Stimulated activated CD4-positive, alpha-beta T cell treated with anti-CD3 and anti-CD28 coated beads, Interleukin-1b, Interleukin-23, amount 100 ng/mL, for 24 hours (primary cell): ENCODE measurements at regions not wholly inside any gene's neighbourhood (a gene's known extent, or its start where the extent isn't known, plus 50 kb on each side); places are given as distances from the start of the nearest gene placed in this dataset.

Experiments
- DNase-seq, 4 experiments: peaks; one replicate each; pipeline ENCODE4 v3.0.0-alpha.2; 2020; ENCODE audit warnings: low read depth in 4 of 4, low spot score in 1 of 4

DNA sequence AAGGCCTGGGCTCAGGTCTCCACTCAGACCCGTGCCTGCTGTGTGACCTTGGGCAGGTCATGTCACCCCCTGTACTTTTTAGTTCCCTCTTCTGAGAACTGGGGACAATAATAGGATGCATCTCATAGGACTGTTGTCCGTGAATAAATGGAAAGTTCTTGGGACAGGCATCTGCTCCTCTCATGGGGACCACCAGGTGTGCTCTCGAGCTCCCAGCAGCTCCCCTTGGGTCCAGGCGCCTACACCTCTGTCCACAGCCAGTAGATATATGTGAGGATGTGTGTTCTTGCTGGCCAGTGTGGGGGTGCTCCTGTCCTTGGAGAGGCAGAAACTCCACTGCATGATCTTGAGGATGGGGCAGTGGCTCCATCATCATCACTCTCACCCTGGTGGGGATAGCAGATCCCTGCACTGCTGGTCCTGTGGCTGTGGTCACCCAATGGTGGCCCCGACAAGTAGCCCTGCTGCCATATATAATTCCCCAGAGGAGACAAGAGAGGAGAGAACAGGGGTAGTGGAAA, 257.6 kb upstream of the TLE3 start:
- DNase-seq: no peak

DNA sequence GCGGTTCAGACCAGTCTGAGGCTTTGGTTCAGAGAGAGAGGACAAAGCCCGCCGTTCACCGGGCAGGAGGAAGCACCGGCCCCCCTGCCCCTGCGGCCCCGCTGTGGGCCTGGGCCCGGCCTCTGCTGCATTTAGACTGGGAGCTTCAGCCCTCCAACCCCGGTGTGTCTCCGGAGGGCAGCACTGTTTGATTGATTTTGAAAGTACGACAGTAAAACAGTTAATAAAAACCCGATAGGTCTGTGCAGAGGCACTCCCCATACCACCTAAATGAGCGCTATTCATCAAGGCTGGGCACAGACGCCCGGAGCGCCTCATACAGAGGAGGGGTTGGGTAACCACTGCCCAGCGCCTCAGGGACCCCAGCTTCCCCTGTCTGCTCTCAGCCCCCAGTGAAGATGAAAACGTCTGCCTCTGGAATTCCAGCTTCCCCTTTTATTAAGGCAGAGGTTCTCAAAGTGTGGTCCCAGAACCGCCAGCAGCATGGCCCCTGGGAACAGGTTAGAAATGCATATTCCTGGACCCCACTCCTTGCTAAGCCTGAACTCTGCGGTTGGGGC, 256.7 kb upstream of the TLE3 start:
- no peak for DNase-seq

DNA sequence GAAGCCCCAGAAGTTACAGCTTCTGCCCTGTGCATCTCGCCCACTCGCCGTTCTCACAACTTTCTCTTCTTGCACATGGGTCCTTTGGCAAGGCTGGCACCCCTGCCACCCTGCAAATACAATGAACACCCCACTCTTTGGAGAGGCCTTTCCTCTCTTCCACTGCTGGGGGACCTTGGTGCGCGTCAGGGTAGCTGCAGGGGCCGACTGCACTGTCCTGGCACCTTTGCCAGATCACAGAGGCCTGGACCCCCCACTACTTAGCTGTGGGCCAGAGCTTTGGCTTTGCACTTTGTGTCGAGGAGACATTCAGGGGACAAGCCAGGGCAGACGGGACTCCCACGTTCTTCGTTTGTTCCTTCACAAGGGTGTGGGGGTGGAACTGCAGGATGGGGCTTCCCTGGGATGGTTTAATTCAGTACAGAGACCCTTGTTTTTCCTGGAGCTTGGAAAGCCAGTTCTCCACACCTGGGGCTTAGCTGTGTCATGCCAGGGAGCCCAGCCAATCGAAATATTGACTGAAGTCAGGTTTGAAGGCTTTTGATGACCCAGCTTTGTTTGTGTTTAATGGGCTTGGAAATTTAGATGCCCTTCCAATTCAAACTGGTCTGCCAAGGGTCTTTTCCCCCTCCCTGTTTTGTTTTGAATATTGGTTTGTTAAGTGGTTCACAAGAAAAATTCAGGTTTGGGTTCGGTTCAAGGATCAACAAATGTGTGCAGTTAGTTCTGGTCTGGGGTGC, 256.1 kb upstream of the TLE3 start:
- DNase-seq: no peak

DNA sequence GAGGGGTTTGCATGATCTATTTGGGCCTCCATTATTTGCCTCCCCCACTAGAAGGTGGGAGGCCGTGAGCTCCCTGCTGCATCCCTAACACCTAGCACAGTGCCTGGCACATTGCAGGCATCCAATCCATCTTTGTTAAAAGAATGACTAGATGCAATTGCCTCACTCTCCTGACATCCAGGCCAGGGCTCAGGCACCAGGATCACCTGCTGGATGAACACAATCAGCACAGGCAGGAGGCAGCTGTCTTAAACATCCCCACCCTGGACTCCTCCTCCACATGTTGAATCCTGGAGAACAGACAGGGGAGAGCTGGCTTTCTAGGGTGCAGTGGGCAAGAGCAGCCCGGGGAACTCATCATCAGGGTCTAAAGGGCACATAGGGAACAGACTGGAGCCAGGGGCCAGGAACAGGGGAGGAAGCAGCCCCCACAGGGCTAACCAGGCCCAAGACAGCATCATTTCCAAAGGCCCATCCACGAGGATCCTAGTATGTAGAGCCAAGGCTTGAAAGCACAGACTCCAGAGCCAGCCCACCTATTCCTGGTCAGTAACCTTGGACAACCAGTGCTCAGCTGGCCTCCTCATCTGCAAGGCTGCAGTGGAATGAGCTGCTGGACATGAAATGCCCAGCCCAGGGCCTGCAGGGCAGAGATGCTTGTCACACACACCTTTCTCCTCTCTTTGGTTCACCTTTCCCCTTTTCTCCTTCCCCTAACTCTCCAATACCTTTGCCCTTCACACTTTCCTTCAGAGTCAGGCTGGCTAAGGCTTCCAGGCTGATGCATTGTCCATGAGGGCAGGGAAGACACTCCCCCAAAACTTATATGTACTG, 254.4 kb upstream of the TLE3 start:
- no peak for DNase-seq

DNA sequence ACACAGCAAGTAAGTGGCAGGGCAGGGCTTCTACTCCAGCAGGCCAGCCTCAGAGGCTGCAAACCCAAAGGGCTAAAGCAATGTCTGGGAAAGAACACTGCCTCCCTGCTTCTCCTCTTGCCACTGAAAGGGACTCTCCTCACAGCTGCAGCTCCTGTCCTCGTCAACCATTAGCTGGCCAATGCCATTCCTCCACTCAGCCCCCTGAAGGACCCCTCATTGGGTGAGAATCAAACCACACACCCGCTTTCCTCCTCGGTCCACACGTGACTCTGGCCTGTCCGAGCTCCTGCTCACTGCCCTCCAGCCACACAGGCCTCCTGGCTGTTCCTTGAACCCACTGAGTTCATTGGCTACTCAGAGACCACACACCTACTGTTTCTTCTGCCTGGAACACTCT, 253.7 kb upstream of the TLE3 start:
- no peak for DNase-seq

DNA sequence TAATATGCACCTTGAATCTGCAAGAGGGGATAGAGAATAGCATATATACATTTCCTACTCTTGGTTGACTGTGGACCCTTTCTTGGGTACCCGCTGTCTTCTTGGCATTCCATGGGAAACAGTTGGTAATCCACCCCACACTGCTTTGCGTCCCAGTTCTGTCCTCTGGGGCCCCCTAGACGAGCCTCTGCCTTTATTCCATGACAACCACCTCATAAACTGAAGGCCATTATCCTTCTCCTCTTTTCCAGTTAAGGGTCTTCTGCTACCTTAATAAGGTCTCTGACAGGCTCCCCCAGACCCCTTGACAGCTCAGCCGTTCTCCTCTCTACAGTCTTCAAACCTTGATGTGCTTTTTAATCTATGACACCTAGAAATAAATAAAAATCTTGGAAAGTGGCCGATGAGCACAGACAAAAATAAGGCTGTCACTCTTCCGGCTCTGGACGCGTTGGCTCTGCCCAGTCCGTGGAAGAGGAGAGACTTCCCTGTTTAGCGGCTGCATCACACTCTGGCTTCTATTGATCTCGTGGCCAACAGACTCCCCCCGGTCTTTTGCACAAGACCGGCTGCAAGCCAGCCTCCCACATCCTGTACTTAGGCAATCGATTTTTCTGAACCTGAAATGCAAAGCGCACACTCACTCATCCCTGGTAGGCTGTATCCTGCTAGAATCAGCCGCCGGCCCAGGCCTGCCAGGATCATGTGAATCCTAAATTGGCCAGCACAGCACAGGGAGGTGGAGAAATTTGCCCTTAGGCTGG, 251.0 kb upstream of the TLE3 start:
- DNase-seq: no peak

DNA sequence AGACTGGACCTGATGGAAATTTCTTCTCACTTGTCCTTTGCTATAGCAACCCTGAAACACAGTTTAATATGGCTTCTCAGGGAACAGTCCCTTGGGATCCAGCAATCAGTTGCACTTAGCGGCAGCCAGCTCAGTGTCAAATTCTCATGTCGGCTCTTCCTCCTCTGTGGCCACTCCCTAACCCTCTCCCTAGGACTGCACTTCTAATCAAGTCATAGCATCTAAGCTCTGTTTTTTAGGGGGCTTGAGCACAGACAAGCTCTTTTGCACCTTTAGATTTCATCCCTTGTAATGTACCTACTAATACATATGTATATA, 250.5 kb upstream of the TLE3 start:
- DNase-seq: no peak

DNA sequence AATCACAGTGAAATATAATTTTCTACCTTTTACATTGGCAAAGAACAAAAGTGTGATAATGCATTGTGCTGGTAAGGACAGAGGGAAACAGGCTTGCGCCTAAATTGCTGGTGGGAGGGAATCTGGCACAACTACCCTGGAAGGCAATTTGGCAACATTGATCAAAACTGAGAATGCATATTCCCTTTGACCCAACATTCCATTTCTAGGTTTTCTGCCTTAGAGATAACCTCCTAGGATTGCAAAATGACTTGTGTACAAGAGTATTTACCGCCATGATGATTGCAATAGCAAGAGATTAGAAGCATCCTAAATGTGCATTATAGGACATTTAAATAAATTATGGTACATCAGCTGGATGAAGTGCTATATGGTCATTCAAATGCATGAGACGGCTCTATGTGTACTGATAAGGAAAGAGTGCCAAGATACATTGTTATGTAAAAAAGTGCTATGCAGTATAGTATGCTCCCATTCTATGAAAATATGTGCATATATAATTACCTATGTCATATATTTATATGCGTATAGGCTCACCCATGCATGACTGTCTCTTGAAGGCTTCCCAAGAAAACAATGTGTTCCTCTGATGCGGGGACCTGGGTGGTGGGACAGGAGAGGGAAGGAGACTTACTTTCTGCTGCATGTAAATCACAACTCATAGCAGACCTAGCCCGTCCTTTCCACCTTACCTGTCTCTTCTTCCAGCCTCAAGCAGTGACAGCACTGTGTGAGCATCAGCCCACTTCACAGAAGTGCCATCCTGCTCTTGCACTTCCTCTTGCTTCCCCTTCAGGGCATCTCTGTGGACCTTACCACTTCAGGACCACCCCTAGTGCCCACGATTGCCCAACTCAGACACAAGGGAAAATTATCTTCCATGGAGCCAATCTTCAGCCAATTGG, 249.9 kb upstream of the TLE3 start:
- no peak for DNase-seq

DNA sequence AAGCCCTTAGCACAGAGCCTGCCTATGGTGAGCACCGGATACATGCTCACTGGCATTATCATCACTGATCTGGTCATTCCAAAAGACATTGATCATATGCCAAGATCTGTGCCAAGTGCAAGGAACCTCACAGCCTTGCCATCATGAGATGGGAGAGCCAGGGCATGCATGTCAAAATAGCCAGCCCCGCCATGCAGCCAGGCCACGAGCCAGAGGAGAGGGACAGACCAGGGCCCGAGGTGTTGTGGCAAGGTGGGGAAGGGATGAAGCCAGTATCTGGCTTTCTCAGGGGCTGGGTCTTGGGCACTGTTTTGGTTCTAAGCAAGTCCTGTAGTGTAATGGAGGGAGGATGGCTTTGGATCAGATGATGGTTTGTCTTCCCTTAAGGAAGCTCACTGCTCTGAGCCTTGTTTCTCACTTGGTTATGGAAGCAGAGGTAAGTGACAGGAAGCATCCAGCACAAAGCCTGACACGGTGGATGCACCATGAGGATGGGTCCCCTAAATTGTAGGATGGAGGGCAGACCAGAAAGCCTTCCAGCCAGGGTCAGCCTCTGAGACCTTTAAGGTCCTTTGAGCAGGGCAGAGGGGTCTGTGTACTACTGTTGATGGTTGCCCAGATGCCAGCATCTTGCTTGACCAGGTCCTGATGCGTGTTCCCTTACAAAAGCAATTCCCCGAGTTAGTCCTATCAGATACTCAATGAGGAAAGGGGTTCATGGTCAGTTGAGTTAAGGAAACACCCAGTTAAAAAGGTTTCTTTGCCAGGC, 247.7 kb upstream of the TLE3 start:
- no peak for DNase-seq

DNA sequence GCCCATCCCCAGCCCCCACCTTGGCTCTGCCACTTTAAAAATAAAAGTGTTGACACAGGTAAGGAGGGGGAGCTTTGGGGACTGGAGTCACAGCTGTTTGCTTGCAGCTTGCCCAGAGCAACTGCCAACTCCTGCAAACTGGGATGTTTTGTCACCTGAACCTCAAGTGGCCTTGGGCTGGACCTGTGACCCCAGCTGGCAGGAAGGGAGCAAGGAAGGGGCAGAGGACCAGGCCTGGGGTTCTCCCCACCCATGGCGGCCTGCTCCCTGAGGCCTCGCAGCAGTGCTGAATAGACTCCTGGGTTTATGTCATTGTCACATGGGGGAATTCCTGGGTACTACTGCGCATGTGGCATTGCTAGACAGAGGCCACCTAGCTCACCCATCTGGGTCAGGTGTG, 246.9 kb upstream of the TLE3 start:
- no peak for DNase-seq

DNA sequence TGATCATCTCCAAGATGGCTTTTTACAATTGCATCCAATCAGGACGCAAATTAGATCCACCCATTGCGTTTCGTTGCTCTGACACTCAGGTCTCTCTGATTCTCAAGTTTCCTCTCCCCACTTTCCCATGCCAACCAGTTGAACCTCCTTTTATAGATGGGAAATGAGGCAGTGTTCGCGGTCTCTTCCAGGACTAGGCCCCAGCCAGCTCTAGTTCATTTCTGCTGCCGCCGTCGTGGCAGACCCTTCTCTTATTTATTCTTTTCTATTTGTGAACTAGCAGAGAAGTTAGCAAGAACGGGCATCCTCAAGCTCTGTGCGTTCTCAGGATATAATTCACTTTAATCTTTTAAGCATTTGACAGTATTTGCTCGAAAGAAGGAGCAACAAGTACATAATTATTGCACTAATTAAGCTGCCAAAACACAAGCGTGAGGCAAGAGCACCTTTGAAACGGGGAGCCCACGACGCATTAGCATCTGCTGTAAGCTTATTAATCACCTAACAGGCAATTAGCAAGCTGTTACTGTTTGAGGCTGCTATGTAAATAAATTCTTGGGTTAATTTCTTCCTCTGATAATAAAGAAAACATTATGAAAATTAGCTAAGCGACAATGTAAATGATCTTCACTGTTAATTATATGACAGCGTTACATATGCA, 246.4 kb upstream of the TLE3 start:
- no peak for DNase-seq

DNA sequence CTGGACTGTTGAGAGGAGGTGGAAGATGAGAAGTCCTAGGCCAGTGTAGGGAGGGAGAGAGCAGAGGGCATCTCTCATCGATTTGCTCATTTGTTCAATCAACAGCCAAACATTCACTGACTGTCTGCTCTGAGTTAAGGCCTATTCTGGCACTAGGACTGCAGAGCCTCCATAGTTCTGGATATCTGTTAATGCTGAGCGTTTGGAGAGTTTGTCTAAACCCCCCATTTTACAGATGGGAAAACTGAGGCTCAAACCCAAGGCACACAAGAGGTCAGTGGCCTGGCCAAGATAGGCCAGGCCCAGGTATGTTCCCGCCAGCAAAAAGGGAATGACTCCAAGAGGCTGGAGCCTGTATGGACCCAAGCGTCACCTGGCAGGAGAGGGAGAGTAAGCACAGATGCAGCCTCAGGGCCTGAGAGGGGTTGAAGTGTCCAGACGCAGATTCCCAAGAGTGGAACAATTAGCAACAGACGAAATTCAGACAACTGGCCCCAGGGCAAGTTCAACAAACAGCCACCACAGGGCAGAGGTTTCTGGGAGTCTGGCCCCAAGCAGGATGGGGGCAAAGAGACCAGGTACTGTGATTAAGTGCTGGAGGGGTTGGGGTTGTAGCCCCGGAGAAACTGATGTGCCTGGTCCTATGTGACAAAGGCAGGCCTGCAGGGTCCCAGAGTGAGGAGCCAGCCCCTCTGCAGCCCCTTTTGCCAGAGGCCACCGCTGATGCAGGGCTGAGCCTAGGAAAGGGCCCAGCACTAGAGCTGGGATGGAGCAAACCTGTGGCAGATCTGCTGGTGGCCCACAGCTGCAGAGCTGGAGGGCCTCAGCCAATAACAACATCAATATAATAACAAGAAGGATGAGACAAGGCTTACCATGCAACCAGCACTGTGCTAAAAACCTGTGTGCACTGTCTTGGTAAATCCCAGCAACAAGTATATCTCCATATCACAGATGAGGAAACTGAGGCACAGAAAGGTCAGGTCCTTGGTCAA, 245.1 kb upstream of the TLE3 start:
- DNase-seq: no peak

DNA sequence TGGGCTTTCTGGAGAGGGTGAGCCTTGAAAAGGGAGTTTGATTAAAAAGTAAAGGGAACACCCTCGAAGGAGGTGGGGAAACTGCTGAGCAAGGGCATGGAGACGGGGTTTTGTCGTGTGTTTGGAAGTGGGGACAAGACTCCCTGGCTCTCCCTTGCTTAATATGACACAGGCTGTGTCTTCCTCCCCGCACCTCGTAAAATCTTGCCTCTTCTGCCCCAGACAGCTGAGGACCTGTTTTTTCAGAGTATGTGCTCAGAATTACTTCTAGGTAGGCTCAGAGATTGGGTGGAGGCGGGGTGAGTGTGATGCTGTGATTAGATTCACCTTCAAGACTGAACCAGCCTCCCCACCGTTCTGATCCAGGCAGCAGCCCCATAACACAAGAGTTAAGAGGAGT, 244.4 kb upstream of the TLE3 start:
- DNase-seq: no peak

DNA sequence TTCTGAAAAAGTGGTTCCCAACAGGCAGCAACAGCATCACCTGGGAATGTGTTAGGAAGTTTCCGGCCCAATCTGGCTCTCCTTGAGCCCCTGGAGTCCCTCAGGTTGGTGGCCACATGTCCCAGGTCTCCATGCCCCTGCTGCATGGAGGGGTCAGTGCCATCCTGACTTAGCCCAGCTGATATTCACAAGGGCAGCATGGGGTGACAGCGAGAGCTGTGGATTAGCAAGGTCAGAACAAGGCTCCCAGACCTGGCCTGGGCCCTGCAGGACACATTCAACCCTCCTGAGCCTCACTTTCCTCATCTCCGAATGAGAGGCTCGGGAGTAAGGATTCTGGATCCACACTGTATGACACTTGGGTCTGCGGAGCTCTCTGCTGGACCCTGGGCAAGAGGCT, 243.8 kb upstream of the TLE3 start:
- no peak for DNase-seq

DNA sequence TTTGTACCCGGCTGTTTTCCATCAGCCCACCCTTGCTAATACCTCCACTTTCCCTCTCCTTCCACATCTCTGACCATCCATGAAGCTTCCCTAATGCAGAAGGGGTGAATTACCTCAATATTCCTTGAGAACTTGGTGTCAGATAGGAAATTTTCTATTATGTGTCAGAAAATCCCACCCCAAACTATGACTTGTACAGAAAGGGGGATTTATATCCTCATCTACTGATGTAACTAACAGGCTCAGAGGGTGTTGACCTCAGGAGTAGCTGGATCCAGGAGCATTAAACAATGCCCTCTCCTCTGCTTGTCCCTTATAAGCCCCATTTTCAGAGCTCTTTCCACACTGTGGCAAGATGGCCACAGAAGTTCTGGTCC, 242.8 kb upstream of the TLE3 start:
- DNase-seq: no peak

DNA sequence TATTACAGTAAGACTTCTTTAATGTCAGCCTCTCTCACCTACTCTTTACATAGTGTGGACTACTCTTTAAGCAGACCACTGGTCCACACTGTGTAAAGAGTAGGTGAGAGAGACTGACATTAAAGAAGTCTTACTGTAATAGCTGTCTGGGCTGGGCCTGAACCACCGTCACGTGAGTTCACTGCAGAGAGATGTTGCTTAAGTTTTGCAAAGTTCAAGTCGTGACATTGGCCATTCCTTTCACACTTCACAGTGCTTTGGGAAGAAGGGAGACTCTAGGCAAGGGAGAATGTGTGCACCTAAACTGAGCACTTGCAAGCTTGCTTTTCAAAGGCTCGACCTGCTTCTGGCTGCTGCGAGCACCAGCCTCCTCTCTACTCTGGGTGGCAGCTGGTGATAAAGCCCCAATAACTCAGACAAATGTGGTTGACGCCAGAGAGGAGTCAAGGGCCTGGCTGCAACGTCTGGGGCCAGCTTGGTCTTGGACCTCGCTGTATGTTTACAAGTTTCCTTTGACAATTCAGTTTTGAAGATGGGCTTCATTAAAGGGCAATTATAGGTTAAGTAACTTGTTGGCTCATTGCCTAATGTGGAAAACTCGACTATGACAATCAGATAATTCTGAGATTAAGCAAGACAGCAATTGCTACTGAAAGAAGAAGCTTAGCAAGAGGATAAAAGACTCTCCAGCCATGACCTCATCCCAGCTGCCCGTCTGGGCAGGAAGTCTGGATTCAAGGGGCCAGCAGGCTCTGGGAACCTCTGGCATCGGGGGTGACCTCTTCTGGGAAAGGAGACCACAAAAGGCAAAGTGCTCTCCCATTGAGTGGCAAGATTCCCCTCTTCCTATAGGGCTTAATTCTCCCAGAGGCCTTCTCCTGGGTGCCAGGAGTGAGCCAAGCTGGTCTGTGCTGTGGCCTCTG, 242.1 kb upstream of the TLE3 start:
- no peak for DNase-seq
